ENCODE measurements at regions not wholly inside any gene's neighbourhood (a gene's known extent, or its start where the extent isn't known, plus 50 kb on each side); places are given as distances from the start of the nearest gene placed in this dataset.

GRCh38 chr1:90274376-90274775, 279.5 kb downstream of the ZNF326 start:
- no peaks in the 10 kb centered on the region for H3K9me3 Mint-ChIP-seq
- Histone ChIP-seq H3K9me3 (ENCODE audit: control insufficient read depth, low read length) (no peaks in the 10 kb centered on the region), H3K4me3 (ENCODE audit: low read length) (no peak overlapping the region)

GRCh38 chr1:90273241-90273774, 278.4 kb downstream of the ZNF326 start:
- H3K4me1 ChIP-seq (ENCODE audit: control insufficient read depth, insufficient read depth, low read length): no peaks in the 10 kb centered on the region
- no peak overlapping the region for H3K4me3 Mint-ChIP-seq
- no peaks in the 10 kb centered on the region for H3K9me3 Mint-ChIP-seq
- H3K4me1 Mint-ChIP-seq: peaks cover 18% of the 10 kb centered on the region
- H3K36me3 Mint-ChIP-seq (ENCODE audit: low read depth): no peaks in the 10 kb centered on the region
- H3K4me3 ChIP-seq (ENCODE audit: low read length): no peak overlapping the region
- H3K27me3 Mint-ChIP-seq (ENCODE audit: insufficient read depth): no peaks in the 10 kb centered on the region
- no peak overlapping the region for H3K9ac ChIP-seq (ENCODE audit: extremely low read depth, low read length, poor library complexity, severe bottlenecking)
- H3K36me3 ChIP-seq (ENCODE audit: control insufficient read depth, insufficient read depth, low read length): no peaks in the 10 kb centered on the region
- H3K27ac ChIP-seq (ENCODE audit: low read depth, low read length): no peak overlapping the region
- no peaks in the 10 kb centered on the region for H3K9me3 ChIP-seq (ENCODE audit: control insufficient read depth, low read length)
- TF ChIP-seq CTCF (conservative IDR thresholded peaks at IDR 0.05): no peak
- H3K27me3 ChIP-seq (ENCODE audit: control insufficient read depth, insufficient read depth, low read length, poor library complexity, severe bottlenecking): no peaks in the 10 kb centered on the region
- no peak for DNase-seq
- no peak overlapping the region for H3K27ac Mint-ChIP-seq

More at GRCh38 chr1:90274376-90274775, 279.5 kb downstream of the ZNF326 start:
- no peaks in the 10 kb centered on the region for H3K27me3 Mint-ChIP-seq (ENCODE audit: insufficient read depth)
- no peak for DNase-seq
- no peak overlapping the region for H3K27ac ChIP-seq (ENCODE audit: low read depth, low read length)
- H3K27me3 ChIP-seq (ENCODE audit: control insufficient read depth, insufficient read depth, low read length, poor library complexity, severe bottlenecking): no peaks in the 10 kb centered on the region
- H3K9ac ChIP-seq (ENCODE audit: extremely low read depth, low read length, poor library complexity, severe bottlenecking): no peak overlapping the region
- H3K4me3 Mint-ChIP-seq: no peak overlapping the region
- H3K4me1 Mint-ChIP-seq: peaks cover 18% of the 10 kb centered on the region
- no peaks in the 10 kb centered on the region for H3K4me1 ChIP-seq (ENCODE audit: control insufficient read depth, insufficient read depth, low read length)
- H3K27ac Mint-ChIP-seq: no peak overlapping the region
- H3K36me3 ChIP-seq (ENCODE audit: control insufficient read depth, insufficient read depth, low read length): no peaks in the 10 kb centered on the region
- H3K36me3 Mint-ChIP-seq (ENCODE audit: low read depth): no peaks in the 10 kb centered on the region
- TF ChIP-seq CTCF (conservative IDR thresholded peaks at IDR 0.05): no peak
- WGBS, 2 experiments (ENCODE audit: insufficient coverage in 1 of 2, insufficient read length in 1 of 2): 89 to 92% methylated on average over 2 to 5 of the region's 5 CpGs

- no peak overlapping the region for H3K27ac ChIP-seq (ENCODE audit: low read depth, low read length)
- H3K9me3 ChIP-seq (ENCODE audit: control insufficient read depth, low read length): no peaks in the 10 kb centered on the region
- no peaks in the 10 kb centered on the region for H3K27me3 ChIP-seq (ENCODE audit: control insufficient read depth, insufficient read depth, low read length, poor library complexity, severe bottlenecking)
- no peak for TF ChIP-seq CTCF (conservative IDR thresholded peaks at IDR 0.05)
- no peak for DNase-seq
- Mint-ChIP-seq H3K4me3 (no peak overlapping the region), H3K4me1 (no peaks in the 10 kb centered on the region), H3K27me3 (ENCODE audit: insufficient read depth) (no peaks in the 10 kb centered on the region), H3K9me3 (no peaks in the 10 kb centered on the region), H3K36me3 (ENCODE audit: low read depth) (peaks cover 4% of the 10 kb centered on the region), H3K27ac (no peak overlapping the region)
- H3K4me3 ChIP-seq (ENCODE audit: low read length): no peak overlapping the region
- no peak overlapping the region for H3K9ac ChIP-seq (ENCODE audit: extremely low read depth, low read length, poor library complexity, severe bottlenecking)
- H3K36me3 ChIP-seq (ENCODE audit: control insufficient read depth, insufficient read depth, low read length): no peaks in the 10 kb centered on the region
- H3K4me1 ChIP-seq (ENCODE audit: control insufficient read depth, insufficient read depth, low read length): no peaks in the 10 kb centered on the region
- WGBS, 2 experiments (ENCODE audit: insufficient coverage in 1 of 2, insufficient read length in 1 of 2): 85 to 100% methylated on average over 1 to 2 of the region's 2 CpGs
Measured at GRCh38 chr1:90262791-90263190, 267.9 kb downstream of the ZNF326 start.

Measured in endodermal cell (in vitro differentiated cells).